Epithelial cell of proximal tubule (primary cell): ENCODE measurements at regions not wholly inside any gene's neighbourhood (a gene's known extent, or its start where the extent isn't known, plus 50 kb on each side); places are given as distances from the start of the nearest gene placed in this dataset.
"Not testable (repeated sequence)": the region's sequence is repeated elsewhere in the genome, so short reads cannot be mapped to it uniquely, and the experiment has no call there.

Source experiments
- DNase-seq: peaks from one replicate; pipeline ENCODE4 v3.0.0-alpha.2; 2011; ENCODE audit warnings: low read depth
- H3K4me3 ChIP-seq: 2 replicates; pipeline ENCODE4 v1.5.1; 2011; ENCODE audit warnings: low read depth, mild to moderate bottlenecking, low read length
- CTCF ChIP-seq: conservative IDR thresholded peaks from 2 replicates; pipeline ENCODE4 v1.5.1; 2012; ENCODE audit warnings: low read depth, mild to moderate bottlenecking, low read length

GRCh38 chr5:39755452-39755851, 330.7 kb upstream of the DAB2 start:
- DNase-seq, result no peak
- H3K4me3 ChIP-seq, result no peak overlapping the region
- TF ChIP-seq CTCF, result no peak

GRCh38 chr5:39753747-39754146, 329.0 kb upstream of the DAB2 start:
- not testable (repeated sequence) for DNase-seq

GRCh38 chr5:39750661-39751060, 325.9 kb upstream of the DAB2 start:
- no peak for TF ChIP-seq CTCF
- no peak for DNase-seq
- H3K4me3 ChIP-seq, result no peak overlapping the region

More at GRCh38 chr5:39753747-39754146, 329.0 kb upstream of the DAB2 start:
- H3K4me3 ChIP-seq, result not testable (repeated sequence)

GRCh38 chr5:39742916-39743315, 318.1 kb upstream of the DAB2 start:
- H3K4me3 ChIP-seq, result no peak overlapping the region
- TF ChIP-seq CTCF, result no peak
- no peak for DNase-seq

GRCh38 chr5:39740404-39740803, 315.6 kb upstream of the DAB2 start:
- no peak overlapping the region for H3K4me3 ChIP-seq
- no peak for TF ChIP-seq CTCF
- no peak for DNase-seq

- DNase-seq, result no peak
- H3K4me3 ChIP-seq, result no peak overlapping the region
- no peak for TF ChIP-seq CTCF
These were observed 307.4 kb upstream of the DAB2 start for GRCh38 chr5:39732166-39732565.

- no peak for DNase-seq
- no peak for TF ChIP-seq CTCF
- no peak overlapping the region for H3K4me3 ChIP-seq
These were observed 305.9 kb upstream of the DAB2 start for GRCh38 chr5:39730699-39731098.

GRCh38 chr5:39730006-39730405, 305.2 kb upstream of the DAB2 start:
- no peak overlapping the region for H3K4me3 ChIP-seq
- no peak for DNase-seq
- TF ChIP-seq CTCF, result no peak
